Right lobe of liver (tissue), 4 donors: ENCODE measurements at regions not wholly inside any gene's neighbourhood (a gene's known extent, or its start where the extent isn't known, plus 50 kb on each side); places are given as distances from the start of the nearest gene placed in this dataset.

ENCODE experiments used
- CTCF ChIP-seq, 4 donors: fragments of 200-600 bp in 3 of 4; fragments of 450-650 bp in 1 of 4; IDR thresholded peaks; one replicate each; pipeline versions ENCODE4 v1.5.1 to v1.8.0; 2016 to 2022; ENCODE audit warnings: antibody characterized with exemption in 4 of 4, mild to moderate bottlenecking in 2 of 4
- POLR2A ChIP-seq: fragments of 450-650 bp; IDR thresholded peaks from one replicate; pipeline ENCODE4 v1.6.1; 2017; ENCODE audit warnings: antibody characterized with exemption, mild to moderate bottlenecking
- donor health status: DM: no; HTN: no; CAD: no.
- donor health status: DM: no; HTN: no; CAD: no.
- donor health status: DM: no; HTN: yes; CAD: no.

DNA sequence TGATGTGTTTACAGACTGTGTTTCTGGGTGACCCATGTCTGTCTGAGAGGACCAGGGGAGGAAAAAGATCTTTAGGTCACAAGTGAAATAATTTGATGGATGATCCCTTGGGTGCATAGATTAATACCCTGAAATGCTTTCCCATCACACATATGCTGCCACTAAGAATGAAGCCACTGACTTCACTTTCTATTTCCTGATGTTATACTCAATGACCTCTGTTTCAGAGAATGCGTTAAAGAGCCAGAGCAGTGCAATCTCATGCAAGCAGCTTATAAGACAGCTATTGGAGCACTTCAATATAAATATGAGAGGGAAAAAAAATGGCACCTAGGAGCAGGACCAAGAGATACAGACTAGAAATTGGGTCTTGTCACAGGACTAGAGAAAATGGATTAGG, 133.7 kb downstream of the KLHL28 start:
- TF ChIP-seq CTCF (IDR thresholded peaks at IDR 0.05) = no peak
- TF ChIP-seq POLR2A = no peak
